GM18868 (cell line): ENCODE measurements at regions not wholly inside any gene's neighbourhood (a gene's known extent, or its start where the extent isn't known, plus 50 kb on each side); places are given as distances from the start of the nearest gene placed in this dataset.
"Not testable (repeated sequence)": the region's sequence is repeated elsewhere in the genome, so short reads cannot be mapped to it uniquely, and the experiment has no call there.

ENCODE experiments used
- ATAC-seq: cut with Tn5 transposase; IDR thresholded peaks from one replicate; pipeline ENCODE4 v1.9.1; 2021; ENCODE audit warnings: mild to moderate bottlenecking, moderate library complexity; ENCODE audit not compliant: unreplicated experiment

GRCh38 chr10:53107711-53108110 lies 335.1 kb upstream of the MBL2 start:
- ATAC-seq, result no peak

GRCh38 chr10:53102424-53102823 lies 329.8 kb upstream of the MBL2 start:
- peak; percentile 65 for ATAC-seq

DNA sequence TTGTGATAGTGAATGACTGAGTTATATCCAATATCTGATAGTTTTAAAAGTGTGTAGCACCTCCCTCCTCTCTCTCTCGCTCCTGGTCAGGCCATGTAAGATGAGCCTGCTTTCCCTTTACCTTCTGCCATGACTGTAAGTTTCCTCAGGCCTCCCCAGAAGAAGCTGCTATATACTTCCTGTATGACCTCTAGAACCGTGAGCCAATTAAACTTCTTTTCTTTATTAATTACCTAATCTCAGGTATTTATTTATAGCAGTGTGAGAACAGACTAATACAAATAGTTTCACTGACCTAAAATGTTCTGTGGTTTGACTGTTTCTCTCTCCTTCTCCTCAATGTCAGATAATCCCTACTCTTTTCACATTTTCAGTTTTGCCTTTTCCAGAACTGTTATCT lies 321.3 kb upstream of the MBL2 start:
- ATAC-seq, result no peak

DNA sequence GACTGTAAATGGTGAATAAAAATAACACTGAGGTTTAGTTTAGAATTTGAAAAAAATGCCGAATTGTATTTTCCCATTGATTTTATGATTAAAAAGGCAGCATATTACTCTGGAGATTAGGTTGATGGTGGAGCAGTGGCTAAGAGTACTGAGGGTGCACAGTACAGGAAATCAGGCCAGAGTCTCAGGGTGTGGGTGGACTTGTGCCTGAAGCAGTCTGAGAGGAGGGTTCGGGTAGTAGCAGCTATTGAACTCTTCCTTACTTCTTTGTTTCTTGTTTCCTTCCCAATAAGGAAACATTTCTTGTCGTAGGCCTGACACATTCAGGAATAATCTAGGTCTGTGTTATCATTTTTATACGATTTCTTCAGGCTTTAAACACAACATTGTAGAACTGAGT lies 319.0 kb upstream of the MBL2 start:
- no peak for ATAC-seq

DNA sequence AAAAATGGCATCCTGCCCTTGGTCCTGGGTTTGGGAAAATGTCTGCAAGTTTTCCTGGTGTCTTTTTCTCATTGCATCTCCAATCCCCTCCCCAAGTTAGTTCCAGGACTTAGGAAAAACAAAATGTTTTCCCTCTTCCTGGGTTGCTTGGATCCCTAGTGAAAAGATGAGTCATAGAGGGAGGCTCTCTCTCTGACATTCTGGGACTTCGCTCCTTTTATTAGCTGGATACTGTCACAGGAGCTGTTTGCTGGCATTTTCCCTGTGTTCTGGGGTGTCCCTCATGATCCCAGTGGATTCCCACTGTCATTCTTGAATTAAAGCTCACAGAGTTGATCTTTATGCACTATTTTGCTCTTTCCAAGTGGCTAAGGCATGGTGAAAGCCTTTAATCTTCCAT lies 316.4 kb upstream of the MBL2 start:
- no peak for ATAC-seq

GRCh38 chr10:53079283-53079682 lies 306.7 kb upstream of the MBL2 start:
- ATAC-seq, result no peak

- no peak for ATAC-seq
Observed at GRCh38 chr10:53076948-53077347, 304.4 kb upstream of the MBL2 start.

DNA sequence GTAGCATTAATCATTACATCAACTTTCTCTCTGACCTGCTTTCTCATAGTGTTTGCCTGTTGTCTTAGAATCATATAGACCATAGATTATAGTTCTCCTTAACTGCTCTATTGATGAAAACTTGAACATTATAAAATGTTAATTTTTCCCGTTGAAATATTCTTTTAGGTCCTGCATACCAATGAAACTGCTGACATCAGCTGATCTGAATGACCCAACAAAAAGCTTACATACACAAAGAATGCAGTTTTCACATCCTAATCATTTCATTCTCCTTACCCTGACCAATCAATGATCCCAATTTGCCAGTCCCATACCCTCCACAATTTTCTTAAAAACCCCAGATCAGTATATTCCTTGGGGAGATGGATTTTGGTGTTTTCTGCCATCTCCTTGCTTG lies 302.9 kb upstream of the MBL2 start:
- ATAC-seq, result no peak

DNA sequence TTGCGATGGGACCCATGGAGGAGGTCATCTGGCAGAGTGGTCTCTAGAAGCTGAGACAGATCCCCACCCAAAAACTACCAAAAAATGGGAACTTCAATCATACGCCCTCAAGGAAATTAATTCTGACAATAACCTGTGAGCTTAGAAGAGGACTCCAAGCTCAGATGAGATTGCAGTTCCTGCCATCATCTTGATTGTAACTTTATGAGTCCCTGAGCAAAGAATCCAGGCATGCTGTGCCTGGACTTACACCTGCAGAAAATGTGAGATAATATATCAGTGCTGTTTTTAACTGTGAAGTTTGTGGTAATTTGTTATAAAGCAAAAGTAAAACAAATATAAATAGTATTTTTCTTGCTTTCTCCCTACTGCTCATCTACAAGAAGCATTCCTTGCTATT lies 299.6 kb upstream of the MBL2 start:
- no peak for ATAC-seq

- ATAC-seq, result no peak
Observed at GRCh38 chr10:53071505-53072125, 299.0 kb upstream of the MBL2 start.

DNA sequence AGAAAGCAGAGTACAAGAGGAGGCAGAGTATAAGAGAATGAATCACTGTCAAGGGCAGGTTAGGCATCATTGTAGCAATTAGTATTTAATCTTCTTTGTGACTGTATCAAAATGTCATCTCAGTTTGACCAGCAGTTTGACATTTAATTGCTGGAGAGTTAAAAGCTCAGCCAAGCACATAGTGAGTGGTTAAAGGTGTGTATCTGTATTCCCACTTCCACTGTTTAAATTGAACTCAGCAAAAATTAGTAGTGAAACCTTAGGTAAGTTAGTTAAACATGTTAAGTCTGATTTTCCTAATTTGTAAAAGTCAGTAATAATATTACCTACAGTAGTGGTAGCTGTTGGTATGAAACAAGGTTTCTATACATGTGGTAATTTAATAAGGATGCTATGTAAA lies 296.4 kb upstream of the MBL2 start:
- ATAC-seq, result no peak

GRCh38 chr10:53064614-53065013 lies 292.0 kb upstream of the MBL2 start:
- peak; percentile 63 for ATAC-seq

GRCh38 chr10:53063805-53064204 lies 291.2 kb upstream of the MBL2 start:
- no peak for ATAC-seq

GRCh38 chr10:53052521-53053164 lies 280.1 kb upstream of the MBL2 start:
- peak; percentile 50 for ATAC-seq

- ATAC-seq, result peak; percentile 51
Observed at GRCh38 chr10:53045315-53045714, 272.7 kb upstream of the MBL2 start.

DNA sequence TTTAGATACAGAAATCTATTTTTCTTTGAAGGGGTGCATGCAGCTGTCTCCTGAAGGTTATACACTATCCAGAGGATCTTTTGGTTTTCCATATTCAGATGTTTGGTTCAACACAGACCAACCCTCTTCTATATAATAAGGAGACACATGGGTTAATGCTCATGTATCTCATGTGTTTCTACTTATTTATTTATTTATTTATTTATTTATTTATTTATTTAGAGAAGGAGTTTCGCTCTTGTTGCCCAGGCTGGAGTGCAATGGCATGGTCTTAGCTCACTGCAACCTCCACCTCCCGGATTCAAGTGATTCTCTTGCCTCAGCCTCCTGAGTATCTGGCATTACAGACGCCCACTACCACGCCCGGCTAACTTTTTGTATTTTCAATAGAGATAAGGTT lies 263.2 kb upstream of the MBL2 start:
- not testable (repeated sequence) for ATAC-seq

DNA sequence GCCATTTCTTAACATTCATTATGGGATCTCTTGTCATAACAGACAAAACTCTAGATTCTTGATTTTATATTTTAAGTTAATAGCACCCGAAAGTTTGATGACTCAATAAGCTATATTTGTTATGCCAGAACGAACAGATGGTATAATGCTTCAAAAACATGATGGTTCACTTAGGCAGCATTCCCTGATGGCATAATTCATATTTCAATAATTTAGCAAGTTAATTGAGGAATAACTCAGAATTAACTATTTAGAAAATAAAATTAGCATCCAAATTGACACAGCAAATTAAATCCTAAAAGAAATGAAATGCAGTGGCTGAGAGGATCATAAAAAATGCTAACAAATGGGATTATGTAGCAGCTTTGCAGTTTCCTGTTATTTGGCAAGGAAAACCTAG lies 260.8 kb upstream of the MBL2 start:
- no peak for ATAC-seq

DNA sequence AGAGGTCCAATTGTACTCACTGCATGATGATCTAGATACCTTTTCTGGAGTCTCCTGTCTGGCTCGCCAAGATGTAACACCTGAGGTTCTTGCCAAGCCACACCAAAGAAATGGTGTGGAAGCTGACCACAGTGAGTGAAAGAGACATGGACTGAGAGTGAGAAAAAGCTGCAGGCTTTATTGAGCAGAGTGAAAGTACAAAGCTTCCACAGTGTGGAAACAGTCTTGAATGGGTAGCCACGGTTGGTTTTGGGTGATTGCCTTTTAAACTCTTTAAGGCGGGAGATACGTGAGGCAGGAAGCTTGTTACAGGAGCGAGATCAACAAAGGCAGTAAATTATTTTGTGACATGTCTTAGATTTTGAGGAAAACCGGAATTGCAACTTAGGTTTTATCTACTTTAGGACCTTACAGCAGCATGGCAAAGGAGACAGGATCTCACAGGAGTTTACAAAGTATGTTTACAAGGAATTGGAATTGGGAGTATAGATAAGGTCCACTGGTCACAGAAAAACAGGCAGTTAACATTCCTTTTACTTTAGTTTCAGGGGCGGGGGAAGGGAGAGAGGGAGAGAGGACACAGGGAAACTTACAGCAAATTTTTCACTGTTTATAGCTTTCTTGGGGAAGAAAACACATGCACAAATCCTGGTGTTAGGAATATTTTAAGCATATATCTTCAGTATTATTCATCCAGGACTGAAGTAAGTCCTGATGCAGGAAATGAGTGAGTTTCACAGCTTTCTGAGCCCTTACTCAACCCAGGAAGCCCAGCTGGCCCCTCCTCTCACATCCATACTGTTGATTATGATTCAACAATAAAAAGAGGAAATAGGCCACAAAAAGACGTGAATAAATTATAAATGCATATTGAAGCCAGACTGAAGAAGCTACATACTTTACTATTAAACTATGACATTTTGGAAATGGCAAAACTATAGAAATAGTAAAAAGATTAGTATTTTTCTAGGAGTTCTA lies 257.6 kb upstream of the MBL2 start:
- ATAC-seq, result peak; percentile 65

GRCh38 chr10:53029449-53029848 lies 256.9 kb upstream of the MBL2 start:
- ATAC-seq, result no peak

DNA sequence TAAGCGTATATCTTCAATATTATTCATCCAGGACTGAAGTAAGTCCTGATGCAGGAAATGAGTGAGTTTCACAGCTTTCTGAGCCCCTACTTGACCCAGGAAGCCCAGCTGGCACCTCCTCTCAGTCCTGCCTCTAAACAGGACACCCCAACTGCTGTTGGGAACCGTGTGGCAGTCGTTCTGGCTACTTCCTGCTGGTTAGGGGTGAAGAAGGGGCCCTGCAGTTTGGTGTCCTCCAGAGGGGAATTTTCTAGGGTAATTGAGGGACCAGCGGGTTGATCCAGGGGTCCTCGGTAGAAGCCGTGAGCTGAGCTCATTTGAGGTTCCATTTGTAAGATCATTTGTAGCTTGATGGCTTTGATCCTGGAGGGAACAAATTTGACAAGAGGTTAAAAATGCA lies 253.2 kb upstream of the MBL2 start:
- ATAC-seq, result not testable (repeated sequence)

GRCh38 chr10:53025172-53025711 lies 252.7 kb upstream of the MBL2 start:
- ATAC-seq, result peak; percentile 46
